ENCODE measurements at regions not wholly inside any gene's neighbourhood (a gene's known extent, or its start where the extent isn't known, plus 50 kb on each side); places are given as distances from the start of the nearest gene placed in this dataset.
"Not testable (repeated sequence)": the region's sequence is repeated elsewhere in the genome, so short reads cannot be mapped to it uniquely, and the experiment has no call there.

DNA sequence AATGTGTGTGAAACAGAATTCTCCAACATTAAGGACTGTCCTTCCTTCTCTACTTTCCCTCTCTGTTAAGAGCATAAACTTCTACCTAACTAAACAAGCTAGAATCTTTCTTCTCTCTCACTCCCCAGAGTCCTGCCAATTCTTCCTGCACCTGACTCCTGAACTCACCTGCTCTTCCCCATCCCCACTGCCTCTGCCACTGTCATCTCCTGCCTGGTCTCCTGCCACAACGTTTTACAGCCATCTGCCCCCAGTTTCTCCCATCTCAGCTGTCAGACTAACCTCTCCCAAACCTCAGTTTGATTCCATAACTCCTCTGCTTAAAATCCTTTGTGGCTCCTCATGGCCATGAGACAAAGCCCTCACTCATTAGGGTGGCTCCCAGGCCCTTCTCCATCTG lies 119.8 kb upstream of the FOXN2 start:
- TF ChIP-seq, protein P1, sequence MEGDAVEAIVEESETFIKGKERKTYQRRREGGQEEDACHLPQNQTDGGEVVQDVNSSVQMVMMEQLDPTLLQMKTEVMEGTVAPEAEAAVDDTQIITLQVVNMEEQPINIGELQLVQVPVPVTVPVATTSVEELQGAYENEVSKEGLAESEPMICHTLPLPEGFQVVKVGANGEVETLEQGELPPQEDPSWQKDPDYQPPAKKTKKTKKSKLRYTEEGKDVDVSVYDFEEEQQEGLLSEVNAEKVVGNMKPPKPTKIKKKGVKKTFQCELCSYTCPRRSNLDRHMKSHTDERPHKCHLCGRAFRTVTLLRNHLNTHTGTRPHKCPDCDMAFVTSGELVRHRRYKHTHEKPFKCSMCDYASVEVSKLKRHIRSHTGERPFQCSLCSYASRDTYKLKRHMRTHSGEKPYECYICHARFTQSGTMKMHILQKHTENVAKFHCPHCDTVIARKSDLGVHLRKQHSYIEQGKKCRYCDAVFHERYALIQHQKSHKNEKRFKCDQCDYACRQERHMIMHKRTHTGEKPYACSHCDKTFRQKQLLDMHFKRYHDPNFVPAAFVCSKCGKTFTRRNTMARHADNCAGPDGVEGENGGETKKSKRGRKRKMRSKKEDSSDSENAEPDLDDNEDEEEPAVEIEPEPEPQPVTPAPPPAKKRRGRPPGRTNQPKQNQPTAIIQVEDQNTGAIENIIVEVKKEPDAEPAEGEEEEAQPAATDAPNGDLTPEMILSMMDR (IDR thresholded peaks at IDR 0.05; ENCODE audit: borderline replicate concordance, insufficient read depth, low read depth, low read length): no peak
- H3K4me3 ChIP-seq (ENCODE audit: low read depth, low read length): no peak overlapping the region

DNA sequence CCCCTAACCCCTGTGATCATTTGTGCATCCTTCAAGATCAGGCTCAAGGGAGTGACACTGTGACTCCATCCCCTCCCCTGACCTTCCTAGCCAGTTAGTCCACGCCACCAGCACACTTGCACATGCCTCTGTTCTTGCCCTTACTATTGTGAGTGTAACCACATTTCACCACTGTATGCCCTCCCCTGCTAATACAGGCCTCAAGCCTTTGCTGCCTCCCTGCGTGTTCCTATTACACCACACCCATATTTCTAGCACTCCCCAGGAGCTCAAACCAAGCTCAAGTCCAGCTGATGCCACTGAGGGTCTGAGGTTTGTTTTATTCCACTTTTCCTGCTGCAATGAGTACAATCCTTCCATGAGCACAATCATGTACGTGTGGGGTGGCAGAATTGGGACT lies 119.3 kb upstream of the FOXN2 start:
- TF ChIP-seq, protein P1 (IDR thresholded peaks at IDR 0.05; ENCODE audit: borderline replicate concordance, insufficient read depth, low read depth, low read length): no peak
- H3K4me3 ChIP-seq (ENCODE audit: low read depth, low read length): no peak overlapping the region

DNA sequence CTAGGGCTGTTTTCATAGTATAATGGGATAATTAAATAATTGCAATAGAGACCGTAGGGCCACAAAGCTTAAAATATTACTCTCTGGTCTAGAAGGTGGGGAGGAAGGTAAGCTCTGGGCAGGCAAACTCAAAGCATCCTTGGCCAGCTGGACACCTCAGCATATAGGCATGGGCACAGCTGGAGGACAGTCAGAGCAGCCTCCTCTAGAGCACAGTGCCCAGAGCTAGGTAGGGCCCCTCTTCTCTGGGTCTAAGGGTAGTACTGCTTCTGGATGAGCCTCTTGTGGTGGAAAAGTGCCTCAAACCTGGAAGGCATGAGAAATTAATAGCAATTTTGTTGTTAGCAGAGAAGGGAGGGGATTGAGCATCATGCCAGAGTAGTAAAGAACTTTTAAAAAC lies 116.9 kb upstream of the FOXN2 start:
- TF ChIP-seq, protein P1 (IDR thresholded peaks at IDR 0.05; ENCODE audit: borderline replicate concordance, insufficient read depth, low read depth, low read length): no peak
- no peak overlapping the region for H3K4me3 ChIP-seq (ENCODE audit: low read depth, low read length)

DNA sequence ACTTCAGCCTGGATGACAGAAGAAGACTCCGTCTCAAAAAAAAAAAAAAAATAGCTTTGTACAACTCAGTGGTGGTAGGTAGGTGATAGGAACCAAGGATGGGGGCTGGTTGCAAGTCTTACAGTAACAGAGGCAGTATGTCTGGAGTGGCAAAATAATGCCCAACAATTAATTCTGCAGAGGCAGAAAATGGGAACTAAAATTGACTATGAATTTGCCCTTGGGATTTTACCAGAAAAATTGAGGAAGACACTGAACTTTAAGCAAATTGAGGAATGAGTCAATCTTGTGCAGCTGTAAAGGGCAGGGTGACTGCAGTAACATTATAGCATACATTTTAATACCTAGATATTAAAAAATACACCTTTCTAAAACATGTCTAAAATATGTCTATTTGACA lies 116.1 kb upstream of the FOXN2 start:
- no peak overlapping the region for H3K4me3 ChIP-seq (ENCODE audit: low read depth, low read length)
- TF ChIP-seq, protein P1 (IDR thresholded peaks at IDR 0.05; ENCODE audit: borderline replicate concordance, insufficient read depth, low read depth, low read length): no peak

DNA sequence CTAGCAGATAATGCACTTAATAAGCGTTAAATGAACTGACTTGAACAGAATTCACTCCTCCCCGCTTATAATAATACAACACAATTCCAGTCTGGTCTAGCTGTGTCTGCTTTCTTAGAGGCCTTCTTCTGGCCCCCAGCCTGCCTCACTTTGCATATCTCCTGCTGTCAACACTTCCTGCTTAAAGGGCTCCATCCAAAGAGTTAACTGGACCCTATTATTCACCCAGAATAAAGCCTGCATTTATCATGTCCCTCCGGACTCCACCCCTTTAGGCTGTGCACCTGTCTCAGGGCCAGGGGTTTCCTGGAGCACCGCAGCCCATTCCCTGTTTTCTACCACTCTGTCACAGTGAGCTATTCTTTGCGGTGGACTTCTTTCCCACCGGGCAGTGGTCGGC lies 115.4 kb upstream of the FOXN2 start:
- TF ChIP-seq, protein P1 (IDR thresholded peaks at IDR 0.05; ENCODE audit: borderline replicate concordance, insufficient read depth, low read depth, low read length): no peak
- no peak overlapping the region for H3K4me3 ChIP-seq (ENCODE audit: low read depth, low read length)

DNA sequence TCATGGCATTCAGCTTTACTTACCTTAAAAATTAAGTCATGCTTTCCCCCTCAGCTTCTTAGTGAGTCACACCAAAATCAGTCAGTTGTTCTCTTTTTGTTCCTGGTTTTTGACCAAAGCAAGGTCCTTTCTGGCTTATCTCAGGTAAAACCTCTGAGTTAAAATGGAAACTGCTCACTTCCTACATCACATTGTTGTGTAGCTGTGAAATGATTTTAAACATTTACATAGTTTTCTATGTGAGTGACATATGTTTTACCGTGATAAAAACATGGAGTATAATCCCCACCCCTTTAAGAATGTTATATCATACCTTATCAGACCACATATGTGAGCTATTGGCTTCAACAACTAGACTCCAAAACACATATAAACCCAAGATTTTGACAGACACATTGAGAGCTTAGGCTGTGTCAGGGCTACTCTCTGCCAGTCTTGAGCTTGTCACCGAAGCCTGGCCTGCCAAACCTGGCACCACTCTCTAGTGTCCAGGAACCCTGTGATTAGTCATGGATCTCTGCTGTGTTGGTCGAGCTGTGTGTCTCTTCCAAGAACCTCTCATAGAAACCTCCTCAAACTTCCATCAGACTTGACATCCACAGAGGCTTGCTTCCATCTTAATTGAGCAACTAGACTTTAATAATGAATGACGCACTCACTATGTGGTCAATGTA lies 113.7 kb upstream of the FOXN2 start:
- no peak overlapping the region for H3K4me3 ChIP-seq (ENCODE audit: low read depth, low read length)

GRCh38 chr2:48201435-48201834 lies 113.0 kb upstream of the FOXN2 start:
- H3K4me3 ChIP-seq (ENCODE audit: low read depth, low read length): not testable (repeated sequence)

More for the DNA sequence above, 113.7 kb upstream of the FOXN2 start:
- TF ChIP-seq, protein P1 (IDR thresholded peaks at IDR 0.05; ENCODE audit: borderline replicate concordance, insufficient read depth, low read depth, low read length): no peak
